GM12873 (cell line): ENCODE measurements at regions not wholly inside any gene's neighbourhood (a gene's known extent, or its start where the extent isn't known, plus 50 kb on each side); places are given as distances from the start of the nearest gene placed in this dataset.

ENCODE experiments used
- CTCF ChIP-seq: IDR thresholded peaks from 2 replicates; pipeline ENCODE4 v1.5.1; 2012; ENCODE audit warnings: low read depth, mild to moderate bottlenecking, moderate library complexity, low read length, control low read depth; ENCODE audit not compliant: insufficient read depth; ENCODE audit errors: missing control alignments

- TF ChIP-seq CTCF, result no peak
Observed at GRCh38 chr2:237243487-237243886, 157.8 kb downstream of the COPS8 start.

- no peak for TF ChIP-seq CTCF
Observed at GRCh38 chr2:237244178-237244577, 158.5 kb downstream of the COPS8 start.

GRCh38 chr2:237244976-237245646, 159.4 kb downstream of the COPS8 start:
- no peak for TF ChIP-seq CTCF

- TF ChIP-seq CTCF, result no peak
Observed at GRCh38 chr2:237250599-237250998, 163.4 kb downstream of the COL6A3 start.

- no peak for TF ChIP-seq CTCF
Observed at GRCh38 chr2:237251986-237252385, 162.0 kb downstream of the COL6A3 start.

GRCh38 chr2:237253046-237253702, 160.8 kb downstream of the COL6A3 start:
- no peak for TF ChIP-seq CTCF

- no peak for TF ChIP-seq CTCF
Observed at GRCh38 chr2:237254369-237254861, 159.5 kb downstream of the COL6A3 start.
